ENCODE measurements at regions not wholly inside any gene's neighbourhood (a gene's known extent, or its start where the extent isn't known, plus 50 kb on each side); places are given as distances from the start of the nearest gene placed in this dataset.

- no peaks in the 10 kb centered on the region for H3K27me3 ChIP-seq
- H3K27ac ChIP-seq, result no peak overlapping the region
- no peak for DNase-seq (ENCODE audit: low spot score in 2 of 2)
- H3K4me3 ChIP-seq, result no peak overlapping the region
- no peaks in the 10 kb centered on the region for H3K4me1 ChIP-seq
- peaks cover 3% of the 10 kb centered on the region for H3K9me3 ChIP-seq
- WGBS, result 54% methylated on average over 3 of the region's 3 CpGs
- H3K36me3 ChIP-seq, result no peaks in the 10 kb centered on the region
- TF ChIP-seq, protein P1, sequence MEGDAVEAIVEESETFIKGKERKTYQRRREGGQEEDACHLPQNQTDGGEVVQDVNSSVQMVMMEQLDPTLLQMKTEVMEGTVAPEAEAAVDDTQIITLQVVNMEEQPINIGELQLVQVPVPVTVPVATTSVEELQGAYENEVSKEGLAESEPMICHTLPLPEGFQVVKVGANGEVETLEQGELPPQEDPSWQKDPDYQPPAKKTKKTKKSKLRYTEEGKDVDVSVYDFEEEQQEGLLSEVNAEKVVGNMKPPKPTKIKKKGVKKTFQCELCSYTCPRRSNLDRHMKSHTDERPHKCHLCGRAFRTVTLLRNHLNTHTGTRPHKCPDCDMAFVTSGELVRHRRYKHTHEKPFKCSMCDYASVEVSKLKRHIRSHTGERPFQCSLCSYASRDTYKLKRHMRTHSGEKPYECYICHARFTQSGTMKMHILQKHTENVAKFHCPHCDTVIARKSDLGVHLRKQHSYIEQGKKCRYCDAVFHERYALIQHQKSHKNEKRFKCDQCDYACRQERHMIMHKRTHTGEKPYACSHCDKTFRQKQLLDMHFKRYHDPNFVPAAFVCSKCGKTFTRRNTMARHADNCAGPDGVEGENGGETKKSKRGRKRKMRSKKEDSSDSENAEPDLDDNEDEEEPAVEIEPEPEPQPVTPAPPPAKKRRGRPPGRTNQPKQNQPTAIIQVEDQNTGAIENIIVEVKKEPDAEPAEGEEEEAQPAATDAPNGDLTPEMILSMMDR (IDR thresholded peaks at IDR 0.05), result no peak
- TF ChIP-seq POLR2AphosphoS5 (IDR thresholded peaks at IDR 0.05) (no peak), EP300 (IDR thresholded peaks at IDR 0.05) (no peak), POLR2A (IDR thresholded peaks at IDR 0.05) (no peak)
Measured at GRCh38 chr11:128379587-128380580, 207.5 kb downstream of the ETS1 start.

- H3K27me3 ChIP-seq, result no peaks in the 10 kb centered on the region
- H3K4me1 ChIP-seq, result no peaks in the 10 kb centered on the region
- H3K9me3 ChIP-seq, result no peaks in the 10 kb centered on the region
- no peaks in the 10 kb centered on the region for H3K36me3 ChIP-seq
- no peak overlapping the region for H3K4me3 ChIP-seq
- no peak for DNase-seq (ENCODE audit: low spot score in 2 of 2)
- H3K27ac ChIP-seq, result no peak overlapping the region
- 4% methylated on average over 1 of the region's 1 CpG for WGBS
- TF ChIP-seq, protein P1 (IDR thresholded peaks at IDR 0.05), result no peak
- TF ChIP-seq EP300 (IDR thresholded peaks at IDR 0.05) (no peak), POLR2A (IDR thresholded peaks at IDR 0.05) (no peak)
Measured at GRCh38 chr11:128375961-128376360, 211.4 kb downstream of the ETS1 start.

GRCh38 chr11:128374026-128374425 is 213.3 kb downstream of the ETS1 start:
- H3K9me3 ChIP-seq, result no peaks in the 10 kb centered on the region
- no peak overlapping the region for H3K4me3 ChIP-seq
- H3K27me3 ChIP-seq, result no peaks in the 10 kb centered on the region
- 73% methylated on average over 3 of the region's 3 CpGs for WGBS
- no peak for DNase-seq (ENCODE audit: low spot score in 2 of 2)
- H3K4me1 ChIP-seq, result no peaks in the 10 kb centered on the region
- TF ChIP-seq, protein P1 (IDR thresholded peaks at IDR 0.05), result no peak
- TF ChIP-seq EP300 (IDR thresholded peaks at IDR 0.05) (no peak), POLR2AphosphoS5 (IDR thresholded peaks at IDR 0.05) (no peak), POLR2A (IDR thresholded peaks at IDR 0.05) (no peak)
- H3K27ac ChIP-seq, result no peak overlapping the region
- no peaks in the 10 kb centered on the region for H3K36me3 ChIP-seq

DNA sequence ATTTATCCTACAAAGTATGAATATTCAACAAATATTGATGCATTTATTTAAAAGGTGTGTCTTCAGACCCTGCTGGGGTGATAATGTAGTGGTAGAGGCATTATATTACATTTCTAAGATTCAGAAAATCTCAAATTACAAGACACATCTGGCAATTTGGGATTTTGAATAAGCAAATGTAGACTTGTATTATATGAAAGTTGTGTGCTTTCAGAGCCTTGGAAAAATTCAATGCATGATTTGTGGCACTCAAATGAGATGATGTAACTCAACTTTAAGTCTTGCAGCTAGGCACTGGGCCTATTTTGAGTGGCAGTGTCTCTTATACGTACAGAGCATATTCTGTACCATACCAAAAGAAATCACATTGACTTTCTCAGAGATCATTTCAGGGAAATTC is 214.4 kb downstream of the ETS1 start:
- Histone ChIP-seq H3K36me3 (no peaks in the 10 kb centered on the region), H3K4me3 (no peak overlapping the region), H3K9me3 (no peaks in the 10 kb centered on the region), H3K27ac (no peak overlapping the region), H3K4me1 (no peaks in the 10 kb centered on the region), H3K27me3 (no peaks in the 10 kb centered on the region)
- 69% methylated on average over 1 of the region's 1 CpG for WGBS
- no peak for DNase-seq (ENCODE audit: low spot score in 2 of 2)
- TF ChIP-seq POLR2A (IDR thresholded peaks at IDR 0.05) (no peak), EP300 (IDR thresholded peaks at IDR 0.05) (no peak), POLR2AphosphoS5 (IDR thresholded peaks at IDR 0.05) (no peak)
- TF ChIP-seq, protein P1 (IDR thresholded peaks at IDR 0.05), result no peak

DNA sequence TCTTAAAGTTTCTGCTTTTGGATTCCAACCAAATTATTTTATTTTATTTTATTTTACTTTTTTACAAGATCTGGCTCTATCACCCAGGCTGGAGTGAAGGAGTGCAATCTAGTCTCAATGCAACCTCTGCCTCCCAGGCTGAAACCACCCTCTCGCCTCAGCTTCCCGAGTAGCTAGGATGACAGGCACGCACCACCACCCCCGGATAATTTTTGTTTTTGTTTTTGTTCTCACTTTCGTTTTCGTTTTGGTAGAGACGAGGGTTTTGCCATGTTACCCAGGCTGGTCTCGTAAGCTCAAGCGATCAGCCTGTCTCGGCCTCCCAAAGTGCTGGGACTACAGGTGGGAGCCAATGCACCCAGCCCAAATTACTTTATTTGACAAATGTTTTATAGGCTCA is 219.8 kb downstream of the ETS1 start:
- Histone ChIP-seq H3K9me3 (no peaks in the 10 kb centered on the region), H3K36me3 (no peaks in the 10 kb centered on the region), H3K27ac (no peak overlapping the region), H3K4me1 (no peaks in the 10 kb centered on the region), H3K27me3 (no peaks in the 10 kb centered on the region), H3K4me3 (no peak overlapping the region)
- WGBS, result 83% methylated on average over 10 of the region's 10 CpGs
- DNase-seq (ENCODE audit: low spot score in 2 of 2), result no peak
- TF ChIP-seq, protein P1 (IDR thresholded peaks at IDR 0.05), result no peak
- TF ChIP-seq EP300 (IDR thresholded peaks at IDR 0.05) (no peak), POLR2AphosphoS5 (IDR thresholded peaks at IDR 0.05) (no peak)

Data from suprapubic skin (tissue), 4 donors.